ENCODE measurements at regions not wholly inside any gene's neighbourhood (a gene's known extent, or its start where the extent isn't known, plus 50 kb on each side); places are given as distances from the start of the nearest gene placed in this dataset.

- TF ChIP-seq CTCF (conservative IDR thresholded peaks at IDR 0.05) = no peak
- no peak for TF ChIP-seq ZFX (IDR thresholded peaks at IDR 0.05)
Observed at GRCh38 chr5:58172946-58173345, 286.9 kb downstream of the PLK2 start.
